ENCODE measurements at regions not wholly inside any gene's neighbourhood (a gene's known extent, or its start where the extent isn't known, plus 50 kb on each side); places are given as distances from the start of the nearest gene placed in this dataset.

DNA sequence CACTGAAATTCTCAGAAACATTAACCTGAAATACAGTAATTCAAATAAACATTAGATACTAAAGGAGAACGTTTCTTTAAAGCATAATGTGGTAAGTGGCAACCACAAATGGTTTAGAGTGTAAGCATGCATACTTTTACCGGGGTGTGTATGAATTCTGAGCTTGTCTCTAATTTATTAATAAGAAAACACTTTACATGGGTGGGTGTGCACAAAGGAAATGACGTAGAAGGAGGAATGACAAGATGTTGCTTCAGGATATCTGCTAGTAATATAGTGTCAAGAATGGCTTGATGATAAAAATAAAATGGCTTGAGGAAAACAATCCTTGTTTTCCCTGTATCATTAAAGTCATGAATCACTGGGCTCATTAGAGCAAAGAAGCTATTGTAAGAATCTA is 92.5 kb downstream of the ARL4A start:
- Histone ChIP-seq H3K27me3 (no peaks in the 10 kb centered on the region), H3K36me3 (no peaks in the 10 kb centered on the region), H3K27ac (no peak overlapping the region), H3K9me3 (no peaks in the 10 kb centered on the region), H3K4me3 (no peak overlapping the region), H3K4me1 (no peaks in the 10 kb centered on the region)
- DNase-seq: no peak
- intact Hi-C loops (cut with DNase I; ENCODE audit: low total_unique reads): no loop called here
- TF ChIP-seq, protein P1, sequence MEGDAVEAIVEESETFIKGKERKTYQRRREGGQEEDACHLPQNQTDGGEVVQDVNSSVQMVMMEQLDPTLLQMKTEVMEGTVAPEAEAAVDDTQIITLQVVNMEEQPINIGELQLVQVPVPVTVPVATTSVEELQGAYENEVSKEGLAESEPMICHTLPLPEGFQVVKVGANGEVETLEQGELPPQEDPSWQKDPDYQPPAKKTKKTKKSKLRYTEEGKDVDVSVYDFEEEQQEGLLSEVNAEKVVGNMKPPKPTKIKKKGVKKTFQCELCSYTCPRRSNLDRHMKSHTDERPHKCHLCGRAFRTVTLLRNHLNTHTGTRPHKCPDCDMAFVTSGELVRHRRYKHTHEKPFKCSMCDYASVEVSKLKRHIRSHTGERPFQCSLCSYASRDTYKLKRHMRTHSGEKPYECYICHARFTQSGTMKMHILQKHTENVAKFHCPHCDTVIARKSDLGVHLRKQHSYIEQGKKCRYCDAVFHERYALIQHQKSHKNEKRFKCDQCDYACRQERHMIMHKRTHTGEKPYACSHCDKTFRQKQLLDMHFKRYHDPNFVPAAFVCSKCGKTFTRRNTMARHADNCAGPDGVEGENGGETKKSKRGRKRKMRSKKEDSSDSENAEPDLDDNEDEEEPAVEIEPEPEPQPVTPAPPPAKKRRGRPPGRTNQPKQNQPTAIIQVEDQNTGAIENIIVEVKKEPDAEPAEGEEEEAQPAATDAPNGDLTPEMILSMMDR (IDR thresholded peaks at IDR 0.05): no peak

DNA sequence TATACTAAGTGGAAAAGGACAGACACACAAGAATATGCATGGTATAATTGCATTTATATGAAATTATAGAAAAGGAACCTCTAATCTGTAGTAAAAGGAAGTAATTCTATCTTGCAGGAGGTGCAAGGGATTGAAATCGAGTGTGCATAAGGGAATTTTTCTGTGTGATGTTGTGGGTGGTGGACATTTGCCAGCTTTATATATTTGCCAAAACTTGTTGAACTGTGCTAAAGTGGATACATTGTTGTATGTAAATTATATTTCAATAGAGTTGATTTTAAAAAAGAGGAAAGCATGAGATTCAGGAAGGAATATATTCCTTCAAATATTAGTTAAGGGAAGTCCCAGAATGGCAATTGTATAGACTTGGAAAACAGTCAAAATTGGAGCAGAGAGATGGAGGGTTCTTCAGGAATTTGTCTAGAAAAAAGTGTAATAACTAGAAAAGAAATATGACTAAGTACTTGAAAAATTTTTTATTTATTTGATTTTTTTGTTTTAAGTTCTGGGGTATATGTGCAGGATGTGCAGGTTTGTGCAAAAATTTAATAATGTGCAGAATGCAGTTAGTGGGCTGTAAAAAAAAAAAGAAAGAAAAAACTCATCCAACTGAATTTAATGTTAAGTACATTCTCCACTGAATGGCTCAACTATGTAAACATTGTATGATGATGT is 96.1 kb downstream of the ARL4A start:
- Histone ChIP-seq H3K27ac (no peak overlapping the region), H3K4me1 (no peaks in the 10 kb centered on the region), H3K36me3 (no peaks in the 10 kb centered on the region), H3K27me3 (no peaks in the 10 kb centered on the region), H3K4me3 (no peak overlapping the region), H3K9me3 (no peaks in the 10 kb centered on the region)
- TF ChIP-seq, protein P1 (IDR thresholded peaks at IDR 0.05): no peak
- intact Hi-C loops (cut with DNase I; ENCODE audit: low total_unique reads): no loop called here
- DNase-seq: no peak

DNA sequence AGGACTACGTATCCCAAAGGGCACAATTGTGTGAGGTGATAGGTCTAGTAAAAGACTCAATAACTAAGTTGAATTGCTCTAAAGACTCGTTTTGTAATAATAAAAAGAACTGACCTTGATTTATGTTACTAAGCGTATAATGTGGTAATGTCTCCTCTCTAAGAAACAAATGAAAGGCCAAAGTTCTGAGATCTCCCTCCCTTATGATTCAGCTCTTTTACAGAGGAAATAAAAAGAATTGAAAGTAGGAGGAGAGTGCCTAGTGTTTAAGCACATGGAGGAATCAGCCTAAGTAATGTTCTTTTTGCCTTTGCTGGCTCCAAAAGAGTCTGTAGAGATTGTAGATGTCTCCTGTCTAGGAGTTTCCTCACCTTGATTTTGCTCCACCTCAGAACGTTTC is 98.0 kb downstream of the ARL4A start:
- DNase-seq: no peak
- Histone ChIP-seq H3K27me3 (no peaks in the 10 kb centered on the region), H3K4me3 (no peak overlapping the region), H3K9me3 (no peaks in the 10 kb centered on the region), H3K4me1 (no peaks in the 10 kb centered on the region), H3K36me3 (no peaks in the 10 kb centered on the region), H3K27ac (no peak overlapping the region)
- TF ChIP-seq, protein P1 (IDR thresholded peaks at IDR 0.05): no peak
- intact Hi-C loops (cut with DNase I; ENCODE audit: low total_unique reads): no loop called here

DNA sequence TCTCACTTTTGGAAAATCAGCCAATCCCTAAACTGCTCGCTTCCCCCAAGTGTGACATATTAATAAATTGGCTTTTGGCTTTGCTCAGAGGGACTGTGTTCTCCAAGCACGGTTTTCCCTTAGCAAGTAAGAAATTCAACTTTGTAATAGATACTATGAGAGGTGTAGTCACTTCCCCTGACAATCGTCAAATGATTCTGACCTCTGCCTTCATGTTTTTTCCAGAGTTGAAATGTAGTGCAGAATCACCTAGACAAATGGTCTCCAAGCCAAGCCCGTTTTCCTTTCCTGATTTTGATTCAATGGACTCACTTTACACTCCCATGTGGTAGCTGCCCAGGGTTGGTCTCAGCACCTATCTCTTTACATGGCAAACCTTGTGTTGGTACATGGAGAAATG is 99.1 kb downstream of the ARL4A start:
- H3K4me1 ChIP-seq: no peaks in the 10 kb centered on the region
- H3K27ac ChIP-seq: no peak overlapping the region
- no peaks in the 10 kb centered on the region for H3K9me3 ChIP-seq
- TF ChIP-seq, protein P1 (IDR thresholded peaks at IDR 0.05): no peak
- H3K36me3 ChIP-seq: no peaks in the 10 kb centered on the region
- no peak overlapping the region for H3K4me3 ChIP-seq
- no peaks in the 10 kb centered on the region for H3K27me3 ChIP-seq
- intact Hi-C loops (cut with DNase I; ENCODE audit: low total_unique reads): no loop called here
- no peak for DNase-seq

- H3K4me1 ChIP-seq: no peaks in the 10 kb centered on the region
- H3K27ac ChIP-seq: no peak overlapping the region
- no peaks in the 10 kb centered on the region for H3K27me3 ChIP-seq
- H3K36me3 ChIP-seq: no peaks in the 10 kb centered on the region
- H3K9me3 ChIP-seq: no peaks in the 10 kb centered on the region
- intact Hi-C loops (cut with DNase I; ENCODE audit: low total_unique reads): no loop called here
- TF ChIP-seq, protein P1 (IDR thresholded peaks at IDR 0.05): no peak
- H3K4me3 ChIP-seq: no peak overlapping the region
- DNase-seq: no peak
Observed at GRCh38 chr7:12788171-12788570, 100.7 kb downstream of the ARL4A start.

DNA sequence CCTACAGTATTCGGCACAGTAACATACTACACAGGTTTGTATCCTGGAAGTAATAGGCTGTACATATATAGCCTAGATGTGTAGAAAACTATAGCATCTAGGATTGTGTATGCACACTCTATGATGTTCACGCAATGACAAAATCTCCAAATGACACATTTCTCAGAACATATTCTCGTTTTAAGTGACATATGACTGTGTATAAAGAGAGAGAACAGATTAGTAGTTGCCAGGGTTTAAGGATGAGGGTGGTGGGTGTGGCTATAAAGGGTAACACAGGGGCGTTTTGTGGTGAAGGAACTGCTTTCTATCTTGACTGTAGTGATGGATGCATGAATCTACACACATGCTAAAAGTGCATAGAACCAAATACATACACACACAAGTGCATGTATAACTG is 101.2 kb downstream of the ARL4A start:
- Histone ChIP-seq H3K27ac (no peak overlapping the region), H3K4me1 (no peaks in the 10 kb centered on the region), H3K9me3 (no peaks in the 10 kb centered on the region), H3K4me3 (no peak overlapping the region), H3K27me3 (no peaks in the 10 kb centered on the region), H3K36me3 (no peaks in the 10 kb centered on the region)
- intact Hi-C loops (cut with DNase I; ENCODE audit: low total_unique reads): no loop called here
- DNase-seq: no peak
- TF ChIP-seq, protein P1 (IDR thresholded peaks at IDR 0.05): no peak
